SIG-M5 treated with dmso at 0.1 percent for 504 hours (cell line): ENCODE measurements at regions not wholly inside any gene's neighbourhood (a gene's known extent, or its start where the extent isn't known, plus 50 kb on each side); places are given as distances from the start of the nearest gene placed in this dataset.

Experiments used
- DNase-seq: peaks from one replicate; lab custom pipeline; 2025; ENCODE audit not compliant: unreplicated experiment; lab: John Stamatoyannopoulos, UW

GRCh38 chr7:112887976-112888375, 97.8 kb upstream of the TMEM168 start:
- DNase-seq: no peak

GRCh38 chr7:112887337-112887736, 97.1 kb upstream of the TMEM168 start:
- DNase-seq: no peak

GRCh38 chr7:112886208-112886607, 96.0 kb upstream of the TMEM168 start:
- no peak for DNase-seq

- DNase-seq: no peak
Observed at GRCh38 chr7:112882991-112883390, 92.8 kb upstream of the TMEM168 start.

GRCh38 chr7:112882511-112882910, 92.3 kb upstream of the TMEM168 start:
- peak; percentile 12 for DNase-seq

GRCh38 chr7:112882022-112882421, 91.8 kb upstream of the TMEM168 start:
- DNase-seq: no peak

- no peak for DNase-seq
Observed at GRCh38 chr7:112880818-112881418, 90.7 kb upstream of the TMEM168 start.

- DNase-seq: no peak
Observed at GRCh38 chr7:112877691-112878460, 87.7 kb upstream of the TMEM168 start.

- DNase-seq: peak; percentile 13
Observed at GRCh38 chr7:112876877-112877276, 86.7 kb upstream of the TMEM168 start.

- no peak for DNase-seq
Observed at GRCh38 chr7:112874909-112875308, 84.7 kb upstream of the TMEM168 start.

GRCh38 chr7:112873831-112874553, 83.8 kb upstream of the TMEM168 start:
- DNase-seq: no peak

- peak; percentile 55 for DNase-seq
Observed at GRCh38 chr7:112869111-112869774, 79.0 kb upstream of the TMEM168 start.

- no peak for DNase-seq
Observed at GRCh38 chr7:112868609-112869008, 78.4 kb upstream of the TMEM168 start.

GRCh38 chr7:112866424-112866823, 76.2 kb upstream of the TMEM168 start:
- DNase-seq: no peak

- DNase-seq: no peak
Observed at GRCh38 chr7:112864380-112864779, 74.2 kb upstream of the TMEM168 start.

GRCh38 chr7:112858838-112859237, 68.6 kb upstream of the TMEM168 start:
- no peak for DNase-seq

- DNase-seq: no peak
Observed at GRCh38 chr7:112855227-112855626, 65.0 kb upstream of the TMEM168 start.

GRCh38 chr7:112854169-112854568, 64.0 kb upstream of the TMEM168 start:
- DNase-seq: no peak

GRCh38 chr7:112853422-112853821, 63.2 kb upstream of the TMEM168 start:
- DNase-seq: no peak

- DNase-seq: no peak
Observed at GRCh38 chr7:112843151-112843550, 53.0 kb upstream of the TMEM168 start.
